ENCODE measurements at regions not wholly inside any gene's neighbourhood (a gene's known extent, or its start where the extent isn't known, plus 50 kb on each side); places are given as distances from the start of the nearest gene placed in this dataset.
"Not testable (repeated sequence)": the region's sequence is repeated elsewhere in the genome, so short reads cannot be mapped to it uniquely, and the experiment has no call there.

DNA sequence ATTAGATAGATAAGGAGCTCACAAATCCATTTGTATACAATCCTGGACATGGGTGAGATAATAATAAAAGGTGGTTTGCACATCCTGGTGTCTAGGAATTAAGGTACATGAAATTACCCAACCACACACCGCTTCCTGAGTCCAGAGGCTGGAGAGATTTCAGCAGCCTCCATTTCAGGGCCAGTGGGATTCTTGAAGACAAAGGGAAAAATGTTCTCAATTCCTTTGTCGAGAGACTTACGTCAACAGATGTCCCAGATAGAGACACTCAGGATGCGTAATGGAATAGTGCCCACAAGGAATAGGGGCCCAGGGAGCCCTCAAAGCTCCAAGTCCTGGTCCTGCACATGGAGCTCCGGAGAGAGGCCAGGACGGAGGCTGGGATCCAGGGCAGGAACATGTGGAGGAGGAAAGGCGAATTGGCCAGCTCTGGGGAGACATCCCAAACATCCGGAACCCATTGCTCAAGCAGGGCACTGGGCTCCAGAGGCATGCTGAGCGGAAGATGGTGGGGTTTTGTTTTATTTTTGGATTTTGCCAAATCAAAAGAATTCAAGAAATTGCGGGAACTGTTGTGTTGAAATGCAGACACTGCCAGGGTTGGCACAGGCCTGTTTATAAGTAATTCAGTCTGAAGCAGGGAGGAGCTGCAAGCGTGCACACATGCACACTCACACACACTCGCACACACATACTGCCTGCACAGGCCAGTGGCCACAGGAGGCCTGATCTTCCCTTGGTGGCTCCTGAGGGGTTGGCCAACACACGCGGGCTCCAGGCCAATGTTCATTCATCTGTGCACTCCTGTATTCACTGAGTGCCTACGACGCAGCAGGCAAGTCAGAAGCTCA is 97.2 kb downstream of the NOG start:
- DNase-seq: no peak

DNA sequence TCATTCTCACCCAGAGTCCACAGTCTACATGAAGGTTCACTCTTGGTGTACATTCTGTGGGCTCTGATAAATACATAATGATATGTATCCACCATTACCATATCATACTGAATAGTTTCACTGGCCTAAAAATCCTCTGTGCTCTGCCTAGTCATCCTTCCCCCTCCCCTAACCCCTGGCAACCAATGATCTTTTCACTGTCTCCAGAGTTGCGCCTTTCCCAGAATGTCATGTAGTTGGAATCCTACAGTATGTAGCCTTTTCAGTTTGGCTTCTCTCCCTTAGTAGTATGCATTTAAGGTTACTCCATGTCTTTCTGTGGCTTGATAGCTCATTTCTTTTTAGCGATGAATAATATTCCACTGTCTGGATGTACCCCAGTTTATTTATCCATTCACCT is 101.3 kb downstream of the NOG start:
- no peak for DNase-seq

DNA sequence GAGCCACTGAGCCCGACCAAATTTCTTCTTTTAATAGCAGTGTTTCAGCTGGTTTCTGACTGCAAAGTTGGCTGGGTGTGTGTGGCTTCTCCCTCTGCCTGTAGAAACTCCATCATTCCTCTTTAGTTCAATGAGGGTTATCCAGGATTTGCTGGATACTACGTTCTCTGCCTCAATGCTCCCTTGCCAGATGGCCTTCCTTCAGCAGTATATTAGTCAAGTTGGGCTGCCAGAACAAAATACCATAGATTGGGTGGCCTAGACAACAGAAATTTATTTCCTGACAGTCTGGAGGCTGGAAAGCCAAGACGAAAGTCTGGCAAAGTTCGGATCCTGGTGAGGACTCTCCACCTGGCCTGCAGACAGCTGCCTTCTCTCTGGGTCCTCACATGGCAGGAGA is 103.7 kb downstream of the NOG start:
- DNase-seq: no peak

DNA sequence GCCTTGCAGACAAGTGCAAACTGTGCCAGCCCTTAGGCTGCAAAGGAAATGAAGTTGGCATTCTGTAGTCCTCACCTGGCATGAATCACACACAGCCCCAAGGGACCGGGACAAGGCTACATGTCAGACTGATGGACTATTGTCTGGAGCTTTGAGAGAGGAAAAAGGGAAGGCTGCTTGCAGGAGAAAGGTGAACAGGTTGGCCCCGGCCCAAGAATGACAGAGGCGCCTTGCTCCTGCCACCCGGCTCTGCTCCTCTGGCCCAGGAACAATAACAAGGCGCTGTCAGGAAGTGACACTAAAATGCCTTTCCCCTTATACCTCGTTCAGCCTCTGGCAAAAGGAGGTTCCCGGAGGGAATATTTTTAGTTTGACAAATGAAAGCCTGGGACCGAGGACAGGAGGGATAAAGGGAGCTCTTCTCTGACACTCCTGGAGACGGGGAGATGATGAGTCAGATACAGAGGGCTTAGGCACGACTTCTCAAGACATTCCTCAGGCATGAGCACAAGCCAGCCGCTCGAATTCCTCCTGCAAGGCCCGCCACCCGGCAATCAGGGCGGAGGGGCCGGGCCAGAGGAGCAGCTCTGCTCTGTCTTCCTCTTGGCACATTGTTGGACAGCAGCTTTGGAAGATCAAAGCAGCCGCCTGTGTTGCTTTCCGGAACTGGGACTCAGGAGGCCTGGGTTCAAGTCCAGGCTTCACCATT is 105.8 kb downstream of the NOG start:
- peak in 1 of 51 donors; percentile 2 for DNase-seq

DNA sequence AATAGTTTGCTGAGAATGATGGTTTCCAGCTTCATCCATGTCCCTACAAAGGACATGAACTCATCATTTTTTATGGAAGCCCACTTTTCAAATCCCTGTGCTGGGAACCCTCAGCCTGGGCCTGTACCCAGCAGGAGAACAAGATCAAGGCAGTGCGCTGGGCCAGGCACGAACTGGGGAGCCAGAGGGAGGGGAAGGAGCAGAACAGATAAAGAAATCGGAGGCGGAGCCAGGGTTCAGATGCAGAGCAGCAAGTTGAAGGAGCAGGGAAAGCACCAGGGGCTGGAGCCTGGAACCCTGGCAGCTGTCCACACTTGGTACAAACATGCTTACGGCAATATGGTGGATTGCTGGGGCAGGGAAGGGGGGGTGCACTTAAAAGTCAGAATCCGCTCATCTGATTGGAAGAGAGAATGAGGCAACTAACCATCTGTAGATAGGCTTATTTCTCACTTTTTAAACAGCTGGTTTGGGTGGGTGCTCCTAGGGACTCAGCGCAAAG is 107.5 kb downstream of the NOG start:
- DNase-seq: no peak

DNA sequence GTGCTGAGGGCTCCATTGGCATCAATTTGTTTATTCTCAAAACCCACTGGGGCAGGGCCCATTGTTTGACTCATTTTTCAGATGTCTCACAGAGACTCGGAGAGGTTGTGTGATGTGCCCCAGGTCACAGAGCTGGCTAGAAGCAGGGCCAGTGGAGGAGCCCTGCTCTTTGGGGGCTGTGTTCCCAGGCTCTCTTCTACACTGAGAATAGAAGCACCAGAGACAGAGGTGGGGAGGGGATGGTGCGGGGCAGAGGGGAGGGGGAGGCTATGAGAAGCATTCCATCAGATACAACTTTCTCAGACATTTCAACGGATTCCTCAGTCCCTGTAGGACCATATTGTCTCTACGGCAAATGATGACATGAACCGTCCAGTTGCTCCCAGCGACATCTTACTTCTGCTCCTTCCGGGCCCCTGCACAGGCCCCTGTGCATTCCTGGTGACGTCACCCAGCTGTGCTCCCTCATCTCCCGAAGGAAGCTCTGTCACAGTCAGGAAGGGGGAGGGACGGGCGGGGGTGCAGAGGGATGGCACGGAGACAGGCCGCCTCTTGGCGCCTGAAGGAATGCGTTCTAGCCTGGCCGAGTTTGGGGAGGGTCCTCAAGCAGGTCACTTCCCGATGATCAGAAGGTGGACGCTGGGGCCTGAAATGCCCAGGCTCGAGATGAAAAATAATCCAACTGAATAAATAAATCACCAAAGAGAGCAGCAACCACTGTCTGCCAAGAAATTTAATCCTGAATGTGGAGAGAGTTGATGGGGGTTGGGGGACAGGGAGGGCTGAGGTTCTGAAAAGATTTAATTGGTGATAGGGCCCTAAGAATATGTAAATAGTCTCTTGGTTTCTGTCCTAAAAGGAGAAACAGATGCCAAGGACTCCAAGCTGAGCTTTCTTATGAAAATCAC is 114.1 kb downstream of the NOG start:
- no peak for DNase-seq

DNA sequence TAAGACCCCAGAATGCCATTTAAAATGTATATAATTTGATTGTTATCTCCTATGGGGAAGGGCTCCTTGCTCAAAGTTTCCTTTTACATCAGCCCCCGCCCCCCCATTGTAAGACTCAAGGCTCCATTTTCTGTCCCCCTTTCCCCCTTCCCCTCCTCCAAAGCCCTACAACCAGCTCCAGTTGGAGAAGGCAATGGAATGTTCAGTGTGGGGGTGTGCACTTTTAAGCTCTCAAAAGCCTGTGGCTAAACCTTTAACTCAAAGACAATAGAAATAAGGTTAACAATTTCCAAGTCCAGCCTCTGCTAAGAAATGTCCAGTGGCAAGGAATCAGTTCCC is 114.7 kb downstream of the NOG start:
- DNase-seq: no peak

DNA sequence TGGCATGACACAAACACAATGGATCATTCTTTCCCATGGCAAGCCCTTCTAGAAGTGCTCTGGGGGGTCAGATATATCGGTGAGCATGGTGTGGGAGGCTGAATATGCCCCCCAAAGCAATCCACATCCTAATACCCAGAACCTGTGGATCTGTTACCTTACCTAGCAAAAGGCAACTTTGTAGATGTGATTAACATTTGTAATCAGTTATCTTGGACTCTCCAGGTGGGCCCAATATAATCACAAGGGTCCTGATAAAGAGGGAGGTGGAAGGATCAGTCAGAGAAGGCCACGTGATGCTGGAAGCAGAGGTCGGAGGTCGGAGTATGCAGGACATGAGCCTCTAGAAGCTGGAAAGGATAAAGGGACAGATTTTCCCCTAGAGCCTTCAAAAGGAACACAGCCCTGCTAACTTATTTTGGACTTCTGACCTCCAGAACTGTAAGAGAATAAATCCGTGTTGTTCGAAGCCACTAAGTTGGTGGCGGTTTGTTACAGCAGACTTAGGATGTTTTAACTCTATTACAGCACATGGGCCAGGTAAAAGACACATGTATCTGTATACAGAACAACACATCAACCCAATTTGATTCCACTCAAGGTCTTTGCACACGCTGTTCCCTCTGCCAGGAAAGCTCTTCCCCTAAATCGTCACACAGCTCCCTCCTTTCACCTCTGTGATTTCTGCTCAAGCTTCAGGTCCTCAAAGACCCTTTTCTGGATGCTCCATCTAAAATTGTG is 115.3 kb downstream of the NOG start:
- no peak for DNase-seq

DNA sequence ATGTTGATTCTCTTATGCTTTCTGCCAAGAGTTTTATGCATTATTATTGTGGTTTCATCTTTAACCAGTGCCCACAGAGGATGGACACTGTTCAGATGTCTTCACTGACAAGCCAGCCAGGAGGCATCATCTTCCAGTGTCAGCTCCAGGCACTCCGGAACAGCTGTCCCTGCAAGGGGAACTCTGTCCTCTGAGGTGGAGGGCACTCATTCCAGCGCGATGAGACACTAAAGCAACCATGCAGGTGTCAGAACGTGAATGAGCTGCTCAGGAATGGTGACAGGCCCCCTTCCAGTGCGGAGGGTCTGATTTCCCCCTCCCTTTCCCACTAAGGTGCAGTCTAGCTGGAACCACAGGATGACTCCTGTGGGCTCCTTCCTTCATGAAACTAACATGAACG is 117.5 kb downstream of the NOG start:
- DNase-seq: no peak

DNA sequence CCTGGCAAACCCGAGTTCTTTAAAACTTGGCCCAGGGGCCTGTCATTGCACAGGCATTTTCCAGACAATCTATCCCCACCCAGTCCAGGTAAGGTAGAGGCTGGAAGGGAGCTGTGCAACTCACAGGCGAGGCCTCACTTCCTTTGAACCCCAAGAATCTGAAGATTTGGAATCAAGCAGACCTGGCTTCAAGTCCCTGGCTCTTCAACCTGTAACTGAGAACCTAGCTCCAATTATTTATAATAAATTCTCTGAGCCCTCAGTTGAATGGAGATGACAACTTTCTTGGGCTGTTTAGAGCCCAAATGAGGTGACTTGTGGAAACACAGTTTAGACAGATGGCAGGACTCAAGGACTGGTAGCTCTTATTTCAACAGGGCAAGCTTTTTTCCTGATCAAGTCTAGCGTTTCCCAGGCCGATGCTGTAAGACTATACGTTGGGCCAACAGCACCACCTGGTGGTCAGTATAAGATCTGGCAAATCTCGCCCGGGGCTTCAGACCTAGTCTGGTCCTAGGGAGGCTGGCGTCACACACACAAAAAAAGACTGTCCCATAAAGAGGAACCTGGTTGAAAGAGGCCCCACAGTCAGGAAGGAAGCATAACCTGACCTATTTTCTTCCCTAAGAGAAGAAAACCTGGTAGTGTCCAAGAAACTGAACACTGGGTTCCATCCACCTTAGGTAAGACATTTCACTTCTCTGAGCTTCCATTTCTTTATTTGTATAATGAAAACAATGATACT is 117.9 kb downstream of the C17orf67 start:
- DNase-seq: peak in 48 of 51 donors; percentile 1 to 84 (median 51)

DNA sequence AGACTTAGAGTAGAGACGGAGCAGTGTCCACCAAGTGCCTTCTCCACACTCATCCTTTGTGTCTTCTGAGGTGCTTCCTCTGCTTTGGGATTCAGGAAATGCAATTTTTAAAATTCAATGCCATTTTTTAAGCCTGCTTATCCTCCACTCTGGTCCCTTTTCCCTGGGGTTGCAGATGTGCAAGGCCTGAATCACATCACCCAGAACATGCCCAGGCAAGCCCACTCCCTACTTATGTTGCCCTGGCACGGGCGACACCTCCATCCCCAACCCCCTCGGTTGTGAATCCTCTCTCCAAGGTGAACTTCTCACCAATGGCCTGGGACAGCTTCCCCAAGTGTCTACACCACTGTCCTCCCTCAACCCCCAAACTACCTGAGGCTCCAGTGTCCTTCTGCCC is 116.2 kb downstream of the C17orf67 start:
- no peak for DNase-seq

DNA sequence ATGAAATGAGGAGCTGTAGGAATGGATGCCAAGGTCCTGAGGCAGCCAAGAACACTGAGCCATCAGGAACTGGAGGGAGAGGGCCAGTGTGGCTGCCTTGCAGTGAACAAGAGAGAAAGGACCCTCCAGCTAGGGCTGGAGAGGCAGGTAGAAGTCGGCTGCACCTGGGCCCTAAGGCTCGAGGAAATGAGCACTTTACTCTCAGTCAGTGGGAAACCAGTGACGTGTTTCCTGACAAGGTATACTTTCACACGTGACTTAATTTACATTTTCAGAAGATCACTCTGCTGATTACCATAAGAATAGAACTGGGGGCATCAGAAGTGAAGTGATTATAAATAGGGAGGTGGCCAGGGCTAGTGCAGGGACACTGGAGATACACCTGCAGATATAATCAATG is 115.2 kb downstream of the C17orf67 start:
- no peak for DNase-seq

DNA sequence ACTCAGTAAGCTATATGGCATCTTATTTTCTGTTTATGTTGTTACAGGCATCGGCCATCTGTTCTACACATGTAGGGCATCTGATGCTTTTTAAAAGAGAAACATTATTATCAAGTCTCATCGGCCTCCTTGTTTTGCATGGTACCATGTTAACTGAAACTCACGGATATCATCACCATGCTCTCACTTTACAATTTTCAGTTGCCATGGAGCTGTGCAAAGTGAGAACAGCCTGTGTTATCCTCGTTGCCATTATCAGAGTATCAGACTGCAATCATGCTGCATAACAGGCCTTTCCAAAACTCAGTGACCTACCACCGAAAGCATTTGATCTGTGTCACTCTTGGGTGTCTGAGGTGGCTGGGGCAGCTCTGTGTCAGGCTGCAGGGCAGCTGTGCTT is 110.3 kb downstream of the C17orf67 start:
- DNase-seq: peak in 2 of 51 donors; percentile 1 to 57

DNA sequence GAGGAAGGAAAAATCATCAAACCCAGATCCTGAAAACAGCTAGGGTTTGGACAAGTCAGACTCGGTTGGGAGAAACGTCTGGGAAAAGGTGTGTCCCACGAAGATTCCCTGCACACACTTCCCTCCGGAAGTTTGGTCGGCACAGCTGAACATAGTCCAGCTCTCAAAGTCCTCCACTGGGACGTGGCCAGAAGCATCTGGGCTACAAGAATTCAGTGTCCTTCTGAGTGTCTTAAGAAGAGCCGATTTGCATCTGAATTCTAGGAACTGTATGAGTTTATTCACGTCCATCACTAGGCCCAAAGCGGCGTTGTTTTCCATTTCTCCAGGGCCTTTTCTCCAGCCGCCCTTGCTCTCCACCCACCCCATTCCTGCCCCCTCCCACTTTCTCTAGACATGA is 109.1 kb downstream of the C17orf67 start:
- DNase-seq: no peak

DNA sequence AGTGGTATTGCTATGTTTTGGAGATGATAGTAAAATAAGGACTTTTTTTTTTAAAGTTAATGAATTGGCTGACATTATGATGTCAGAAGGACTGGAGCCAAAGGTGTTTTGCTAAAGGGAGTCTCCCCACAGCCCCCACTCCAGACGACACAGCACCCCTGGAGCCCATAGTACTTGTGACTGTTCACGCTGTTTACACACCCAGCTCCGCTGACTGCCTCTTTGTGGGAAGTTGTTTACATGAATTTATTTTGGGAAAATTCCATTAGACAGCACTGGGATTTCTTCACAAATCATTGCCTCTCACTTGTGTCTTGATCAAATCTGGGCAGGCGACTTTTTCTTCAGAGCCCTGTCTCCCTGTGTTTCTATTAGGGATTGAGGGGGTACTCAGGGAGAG is 108.6 kb downstream of the C17orf67 start:
- no peak for DNase-seq

DNA sequence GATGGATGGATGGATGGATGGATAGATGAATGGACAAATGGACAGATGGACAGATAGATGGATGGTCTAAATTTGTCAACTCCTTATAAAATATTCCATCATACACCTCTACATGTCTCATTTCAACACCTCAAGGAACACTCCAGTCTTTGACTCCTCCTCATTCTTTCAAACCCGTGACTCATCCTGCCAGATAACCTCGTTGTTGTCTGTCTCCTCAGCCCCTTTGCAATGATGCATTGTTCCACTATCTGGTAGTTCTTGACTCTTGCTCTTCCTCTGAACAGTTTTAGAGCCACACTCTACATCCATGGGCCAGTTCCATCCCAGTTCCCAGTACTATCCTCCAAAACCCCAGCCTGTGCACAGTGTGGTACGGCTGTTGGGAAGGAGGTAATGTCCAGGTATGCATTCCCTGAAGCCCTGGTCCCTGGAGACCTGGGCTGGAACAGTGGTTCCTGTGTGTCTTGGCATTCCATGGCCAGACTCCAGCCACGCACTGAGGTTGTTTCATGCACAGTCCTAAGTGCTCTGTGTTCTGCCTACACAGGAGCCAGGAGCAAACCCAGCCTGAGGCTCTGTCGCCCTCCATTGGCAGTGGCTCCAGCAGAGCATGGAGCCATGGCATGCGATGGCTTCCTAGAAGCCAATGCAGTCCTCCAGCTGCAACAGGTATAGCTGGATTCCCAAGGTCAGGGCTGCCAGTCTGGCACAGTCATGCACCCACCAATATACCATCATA is 105.7 kb downstream of the C17orf67 start:
- no peak for DNase-seq

DNA sequence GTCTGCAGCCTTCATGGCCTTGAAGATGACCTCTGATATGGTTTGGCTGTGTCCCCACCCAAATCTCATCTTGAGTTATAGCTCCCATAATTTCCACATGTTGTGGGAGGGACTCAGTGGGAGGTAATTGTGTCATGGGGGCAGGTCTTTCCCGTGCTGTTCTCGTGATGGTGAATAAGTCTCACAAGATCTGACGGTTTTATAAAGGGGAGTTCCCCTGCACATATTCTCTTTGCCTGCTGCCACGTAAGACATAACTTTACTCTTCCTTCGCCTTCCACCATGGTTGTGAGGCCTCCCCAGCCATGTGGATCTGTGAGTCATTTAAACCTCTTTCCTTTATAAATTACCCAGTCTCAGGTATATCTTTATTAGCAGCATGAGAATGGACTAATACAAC is 102.6 kb downstream of the C17orf67 start:
- not testable (repeated sequence) for DNase-seq

DNA sequence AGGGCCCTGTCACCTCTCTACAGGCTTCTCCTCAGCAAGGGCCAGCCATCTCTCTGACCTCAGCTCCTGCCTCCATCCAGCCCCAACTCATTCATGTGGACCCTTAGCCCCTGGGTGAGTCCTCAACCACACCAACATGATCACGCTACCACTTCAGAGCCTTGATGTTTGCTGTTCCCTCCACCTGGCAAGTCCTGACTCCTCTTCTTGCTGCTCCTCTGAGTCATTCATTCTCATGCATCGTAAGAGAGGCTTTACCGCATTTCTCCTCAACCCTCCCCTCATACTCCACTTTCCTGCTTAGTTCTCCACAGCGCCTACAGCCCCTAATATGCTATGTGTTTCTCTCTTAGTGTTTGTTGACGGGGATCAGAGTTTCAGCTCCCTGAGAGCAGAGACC is 99.9 kb downstream of the C17orf67 start:
- no peak for DNase-seq

DNA sequence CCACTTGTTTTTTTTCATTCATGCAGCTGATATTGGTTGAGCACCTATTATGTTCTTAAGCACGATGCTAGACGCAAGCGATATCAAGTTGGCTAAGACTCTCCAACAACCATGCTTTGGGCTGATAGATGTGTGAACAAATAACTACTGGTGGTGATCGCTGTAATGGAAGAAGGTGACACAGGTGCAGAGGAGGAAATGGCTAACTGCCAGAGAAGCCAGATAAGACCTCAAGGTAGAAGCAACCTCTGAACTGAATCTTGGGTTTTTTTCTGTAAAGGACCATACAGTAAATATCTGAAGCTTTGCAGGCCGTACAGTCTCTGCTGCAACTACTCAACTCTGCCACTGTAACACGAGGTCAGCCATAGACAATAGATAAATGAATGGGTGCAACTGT is 97.9 kb downstream of the C17orf67 start:
- DNase-seq: no peak

Measured in hypothalamus (tissue), 51 donors.